ENCODE measurements at regions not wholly inside any gene's neighbourhood (a gene's known extent, or its start where the extent isn't known, plus 50 kb on each side); places are given as distances from the start of the nearest gene placed in this dataset.
"Not testable (repeated sequence)": the region's sequence is repeated elsewhere in the genome, so short reads cannot be mapped to it uniquely, and the experiment has no call there.

GRCh38 chr2:75870133-75870532 lies 159.4 kb upstream of the GCFC2 start:
- DNase-seq: no peak

- DNase-seq: no peak
These were observed 155.0 kb upstream of the GCFC2 start for GRCh38 chr2:75865702-75866101.

- no peak for DNase-seq
These were observed 154.4 kb upstream of the GCFC2 start for GRCh38 chr2:75865083-75865482.

- no peak for DNase-seq
These were observed 151.8 kb upstream of the GCFC2 start for GRCh38 chr2:75862547-75862946.

DNA sequence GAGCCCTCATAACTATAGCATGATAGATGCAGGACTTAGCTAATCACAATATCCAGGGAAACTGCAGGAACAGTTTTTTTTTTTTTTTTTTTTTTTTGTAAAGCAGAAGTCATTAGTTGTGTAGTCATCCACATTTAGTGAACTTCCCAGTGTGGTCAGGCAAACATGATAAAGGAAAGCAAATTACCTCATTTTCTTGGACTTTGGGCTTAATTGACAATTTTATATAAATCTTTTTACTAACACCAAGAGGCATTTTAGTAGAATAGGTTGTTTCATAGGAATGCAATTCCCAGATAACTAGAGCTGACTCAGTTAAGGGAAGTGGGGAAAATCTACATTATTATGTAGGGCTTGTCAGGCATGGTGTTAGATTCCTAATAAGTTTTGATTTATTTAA lies 142.7 kb upstream of the GCFC2 start:
- no peak for DNase-seq

DNA sequence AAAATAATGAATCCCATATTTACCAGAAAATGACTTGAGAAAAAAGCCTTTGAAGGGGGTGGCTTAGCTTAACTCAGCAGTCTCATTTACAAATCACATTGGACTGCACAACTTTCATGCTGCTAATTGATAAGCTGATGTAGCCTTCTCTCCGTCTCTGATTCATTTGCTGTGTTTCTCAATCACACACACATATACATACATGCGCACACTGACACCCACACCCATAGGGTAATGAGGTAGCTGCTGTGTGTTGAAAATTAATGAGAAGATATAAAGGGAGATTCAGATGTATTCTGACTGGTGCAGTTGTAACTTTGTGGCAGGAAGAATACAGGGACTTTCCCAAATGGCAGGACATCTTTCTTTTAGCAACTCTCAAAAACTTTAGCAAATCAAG lies 141.9 kb upstream of the GCFC2 start:
- no peak for DNase-seq

GRCh38 chr2:75846683-75847190 lies 136.0 kb upstream of the GCFC2 start:
- DNase-seq: no peak

DNA sequence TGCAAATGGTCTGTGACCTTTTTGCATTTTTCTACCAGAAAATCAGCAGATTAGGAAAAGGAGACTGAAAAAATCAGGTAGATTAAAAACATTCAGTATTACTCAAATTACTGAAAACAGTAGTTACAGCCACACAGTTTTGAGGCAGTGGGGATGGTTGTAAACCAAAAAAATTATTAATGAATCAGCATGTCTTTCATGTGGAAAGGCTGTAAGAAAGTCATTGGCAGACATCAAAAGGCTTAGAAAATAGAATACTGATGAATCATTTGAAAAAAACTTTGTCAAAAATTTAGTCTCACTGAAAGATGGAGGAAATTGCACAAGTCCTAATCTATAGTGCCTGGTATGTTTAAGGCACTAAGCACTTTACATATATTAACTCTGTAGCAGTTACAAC lies 133.9 kb upstream of the GCFC2 start:
- DNase-seq: no peak

DNA sequence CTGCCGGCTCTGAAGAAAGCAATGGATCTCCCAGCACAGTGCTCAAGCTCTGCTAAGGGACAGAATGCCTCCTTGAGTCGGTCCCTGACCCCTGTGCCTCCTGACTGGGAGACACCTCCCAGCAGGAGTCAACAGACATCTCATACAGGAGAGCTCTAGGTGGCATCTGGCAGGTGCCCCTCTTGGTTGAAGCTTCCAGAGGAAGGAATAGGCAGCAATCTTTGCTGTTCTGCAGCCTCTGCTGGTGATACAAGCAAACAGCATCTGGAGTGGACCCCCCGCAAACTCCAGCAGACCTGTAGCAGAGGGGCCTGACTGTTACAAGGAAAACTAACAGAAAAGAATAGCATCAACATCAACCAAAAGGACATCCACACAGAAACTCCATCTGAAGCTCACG lies 123.9 kb upstream of the GCFC2 start:
- not testable (repeated sequence) for DNase-seq

DNA sequence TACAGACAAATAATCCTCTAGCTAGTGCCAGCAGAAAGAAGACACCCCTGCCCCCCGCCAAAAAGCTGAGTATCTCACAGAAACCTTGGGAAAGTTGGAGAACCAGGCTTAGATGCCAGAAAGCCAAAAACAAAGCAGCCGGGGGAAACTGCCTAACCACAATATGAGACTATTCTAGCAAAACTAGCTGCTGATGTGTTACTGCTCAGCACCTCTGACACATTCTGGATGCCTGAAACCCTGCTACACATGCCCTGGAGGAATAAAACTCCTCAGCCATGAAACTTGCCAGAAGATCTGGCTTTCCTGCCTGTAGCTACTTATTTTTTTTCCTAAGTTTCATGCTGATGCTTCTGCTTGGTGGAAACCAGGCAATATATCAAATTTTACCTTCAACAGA lies 122.7 kb upstream of the GCFC2 start:
- DNase-seq: no peak

GRCh38 chr2:75828826-75829225 lies 118.1 kb upstream of the GCFC2 start:
- DNase-seq: no peak

GRCh38 chr2:75823515-75823914 lies 112.8 kb upstream of the GCFC2 start:
- not testable (repeated sequence) for DNase-seq

GRCh38 chr2:75822336-75822735 lies 111.6 kb upstream of the GCFC2 start:
- DNase-seq: no peak

DNA sequence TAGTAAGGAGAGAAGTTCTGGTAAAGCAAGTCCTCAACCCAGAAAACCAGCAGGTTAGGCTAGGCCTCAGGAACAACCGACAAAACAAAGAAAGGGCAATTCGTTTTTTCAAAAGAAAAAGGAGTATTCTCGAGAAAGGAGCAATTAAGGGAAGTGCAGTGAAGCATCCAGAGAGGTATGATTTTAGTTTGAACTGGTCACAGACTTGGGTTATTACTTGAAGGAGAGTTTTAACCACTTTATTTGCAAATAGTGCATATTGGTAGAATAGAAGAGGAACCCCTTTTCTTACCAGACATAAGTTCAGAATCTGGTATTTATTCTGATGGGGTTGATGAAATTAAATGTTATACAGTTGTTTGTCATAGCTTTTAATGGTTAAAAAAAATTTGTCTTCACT lies 110.0 kb upstream of the GCFC2 start:
- no peak for DNase-seq

DNA sequence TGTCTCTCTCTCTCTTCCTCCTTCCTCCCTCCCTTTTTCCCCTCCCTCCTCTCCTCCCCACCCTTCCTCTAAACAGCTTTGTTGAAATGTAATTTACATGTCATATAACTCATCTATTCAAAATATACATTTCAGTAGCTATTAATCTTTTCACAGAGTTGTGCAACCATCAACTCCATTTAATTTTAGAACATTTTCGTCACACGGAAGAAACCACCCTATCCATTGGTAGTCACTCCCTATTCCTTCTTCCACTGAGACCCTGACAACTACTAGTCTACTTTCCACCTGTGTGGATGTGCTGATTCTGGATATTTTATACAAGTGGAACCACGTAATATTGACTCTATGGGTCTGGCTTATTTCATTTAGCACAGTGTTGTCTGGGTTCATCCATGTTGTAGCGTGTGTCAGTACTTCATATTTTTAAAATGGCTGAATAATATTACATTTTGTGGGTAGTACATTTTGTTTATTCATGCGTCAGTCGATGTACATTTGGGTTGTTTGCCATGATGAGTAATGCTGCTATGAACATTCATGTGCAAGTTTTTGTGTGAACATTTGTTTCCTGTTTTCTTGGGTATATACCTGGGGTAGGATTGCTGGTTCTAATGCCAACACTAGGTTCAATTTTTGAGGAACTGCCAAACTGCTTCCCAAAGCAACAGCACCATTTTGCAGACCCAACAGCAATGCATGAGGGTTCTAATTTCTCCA lies 100.1 kb upstream of the GCFC2 start:
- DNase-seq: no peak

- no peak for DNase-seq
These were observed 98.2 kb upstream of the GCFC2 start for GRCh38 chr2:75808793-75809535.

DNA sequence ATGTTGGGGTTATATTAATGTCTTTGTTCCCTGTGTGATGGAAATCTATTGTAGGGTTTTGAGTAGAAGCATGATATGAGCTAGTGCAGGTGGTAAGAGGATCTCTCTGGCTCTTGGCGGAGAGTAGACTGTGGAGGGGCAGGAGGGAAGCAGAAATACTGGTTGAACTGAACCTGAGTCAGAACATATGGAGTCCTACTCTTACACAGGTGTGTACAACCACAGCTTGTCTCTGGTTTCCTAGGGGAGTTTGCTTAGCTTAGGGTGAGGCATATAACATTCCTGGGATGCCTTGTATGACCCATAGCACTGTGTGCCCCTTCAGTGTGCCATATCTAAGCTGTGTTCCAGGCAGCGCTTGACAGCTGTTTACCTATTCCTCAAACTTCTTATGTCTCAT lies 97.3 kb upstream of the GCFC2 start:
- no peak for DNase-seq

- DNase-seq: no peak
These were observed 90.7 kb upstream of the GCFC2 start for GRCh38 chr2:75801234-75801982.

DNA sequence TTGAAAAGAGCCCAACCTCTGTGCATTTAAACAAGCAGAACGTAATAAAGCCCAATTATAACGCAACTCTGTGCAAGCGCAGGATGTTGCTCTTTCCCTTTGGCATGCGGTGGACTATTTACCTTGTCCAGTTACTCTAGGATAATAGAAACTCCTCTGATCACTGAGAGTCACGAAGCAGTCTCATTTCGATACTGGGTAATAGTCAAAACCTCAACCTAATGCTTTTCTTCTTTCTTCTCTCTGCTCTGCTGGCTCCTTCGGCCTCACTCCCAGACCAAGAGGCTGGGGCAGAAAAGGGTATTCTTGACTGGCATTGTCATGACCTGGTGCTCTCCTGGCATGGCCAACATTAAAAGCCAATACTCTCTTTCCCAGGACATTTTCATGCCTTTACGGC lies 89.7 kb upstream of the GCFC2 start:
- DNase-seq: no peak

GRCh38 chr2:75799859-75800258 lies 89.1 kb upstream of the GCFC2 start:
- DNase-seq: no peak

- no peak for DNase-seq
These were observed 87.9 kb upstream of the GCFC2 start for GRCh38 chr2:75798569-75798968.

DNA sequence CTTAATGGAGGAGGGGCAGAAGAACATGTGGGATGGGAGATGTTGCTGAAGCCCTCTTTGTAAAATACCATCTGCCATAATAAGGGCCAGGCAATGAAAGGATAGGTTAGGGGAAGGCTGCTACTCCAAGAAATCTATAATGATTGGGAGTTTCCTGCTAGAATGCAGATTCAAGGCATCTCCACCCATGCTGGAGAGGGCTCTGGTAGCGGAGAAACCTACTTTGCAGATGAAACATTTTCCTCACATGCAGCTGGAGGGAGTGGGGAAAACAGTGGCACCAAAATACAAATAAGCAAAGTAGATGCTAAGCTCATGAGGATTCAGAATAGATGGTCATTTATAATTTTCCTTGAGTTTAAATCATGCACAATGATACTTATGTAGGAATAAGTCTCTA lies 82.3 kb upstream of the GCFC2 start:
- DNase-seq: no peak

GRCh38 chr2:75792146-75792545 lies 81.4 kb upstream of the GCFC2 start:
- no peak for DNase-seq

Measured in NCI-H2081 treated with DMSO at 0.1 percent for 48 hours (cell line).